Body of pancreas (tissue), 4 donors: ENCODE measurements at regions not wholly inside any gene's neighbourhood (a gene's known extent, or its start where the extent isn't known, plus 50 kb on each side); places are given as distances from the start of the nearest gene placed in this dataset.

Experiments used
- POLR2A ChIP-seq, 3 donors: fragments of 450-650 bp; IDR thresholded peaks; one replicate each; pipeline ENCODE4 v1.6.1; 2016; ENCODE audit warnings: antibody characterized with exemption in 3 of 3, mild to moderate bottlenecking in 2 of 3
- TF ChIP-seq, protein P1 (sequence below), 7 experiments: fragments of 450-650 bp in 4 of 7; fragments of 200-600 bp in 3 of 7; sonication (generic) in 3 of 7; IDR thresholded peaks; one replicate each; pipeline ENCODE4 v1.5.1; 2016 to 2019; ENCODE audit warnings: antibody characterized with exemption in 7 of 7

DNA sequence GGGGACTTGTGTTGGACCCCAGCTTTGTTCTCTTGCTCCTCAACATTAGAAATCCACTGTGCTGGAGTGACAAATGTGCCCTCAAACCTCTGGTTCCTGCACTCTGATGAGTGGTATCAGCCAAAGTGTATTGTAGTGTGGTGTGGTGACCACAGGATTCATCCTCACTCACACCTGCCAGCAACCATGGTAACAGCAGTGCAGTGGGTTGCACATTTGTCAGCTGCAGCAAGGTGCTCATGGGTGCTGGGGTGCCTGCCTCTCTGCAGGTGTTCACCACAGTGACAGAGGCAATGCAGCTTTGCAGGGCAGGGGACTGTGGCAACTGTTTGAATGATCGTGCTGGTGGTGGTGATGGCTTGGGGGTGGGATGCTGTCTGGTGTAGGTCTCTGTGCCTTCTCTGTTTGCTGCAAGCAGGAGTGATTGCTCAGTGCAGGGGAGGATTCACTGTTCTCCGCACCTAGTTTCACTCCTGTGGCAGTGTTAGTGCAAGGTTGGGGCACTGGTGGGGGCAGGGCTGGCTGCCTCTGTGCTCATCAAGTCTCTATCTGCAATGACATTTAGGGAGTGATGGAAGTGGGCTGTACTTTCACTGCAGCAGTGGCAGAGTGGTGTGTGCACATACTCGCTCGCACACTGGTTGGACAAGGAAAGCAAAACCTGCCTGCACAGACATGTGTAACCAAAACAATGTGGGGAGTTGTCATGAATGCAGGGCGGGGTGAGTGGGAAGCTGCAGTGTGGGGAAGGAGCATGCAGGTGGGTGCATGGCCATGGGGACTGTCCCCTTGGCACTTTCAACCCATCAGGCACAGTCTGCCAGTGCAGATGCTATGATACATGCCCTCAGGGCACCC is 301.1 kb downstream of the PIK3C3 start:
- no peak for TF ChIP-seq POLR2A (IDR thresholded peaks at IDR 0.05)
- TF ChIP-seq, protein P1, sequence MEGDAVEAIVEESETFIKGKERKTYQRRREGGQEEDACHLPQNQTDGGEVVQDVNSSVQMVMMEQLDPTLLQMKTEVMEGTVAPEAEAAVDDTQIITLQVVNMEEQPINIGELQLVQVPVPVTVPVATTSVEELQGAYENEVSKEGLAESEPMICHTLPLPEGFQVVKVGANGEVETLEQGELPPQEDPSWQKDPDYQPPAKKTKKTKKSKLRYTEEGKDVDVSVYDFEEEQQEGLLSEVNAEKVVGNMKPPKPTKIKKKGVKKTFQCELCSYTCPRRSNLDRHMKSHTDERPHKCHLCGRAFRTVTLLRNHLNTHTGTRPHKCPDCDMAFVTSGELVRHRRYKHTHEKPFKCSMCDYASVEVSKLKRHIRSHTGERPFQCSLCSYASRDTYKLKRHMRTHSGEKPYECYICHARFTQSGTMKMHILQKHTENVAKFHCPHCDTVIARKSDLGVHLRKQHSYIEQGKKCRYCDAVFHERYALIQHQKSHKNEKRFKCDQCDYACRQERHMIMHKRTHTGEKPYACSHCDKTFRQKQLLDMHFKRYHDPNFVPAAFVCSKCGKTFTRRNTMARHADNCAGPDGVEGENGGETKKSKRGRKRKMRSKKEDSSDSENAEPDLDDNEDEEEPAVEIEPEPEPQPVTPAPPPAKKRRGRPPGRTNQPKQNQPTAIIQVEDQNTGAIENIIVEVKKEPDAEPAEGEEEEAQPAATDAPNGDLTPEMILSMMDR (IDR thresholded peaks at IDR 0.05) = no peak
